PC-3 (cell line): ENCODE measurements at regions not wholly inside any gene's neighbourhood (a gene's known extent, or its start where the extent isn't known, plus 50 kb on each side); places are given as distances from the start of the nearest gene placed in this dataset.

Source experiments
- ATAC-seq: fragments of 200-7000 bp; cut with Tn5 transposase; 2 replicates; pipeline ENCODE4 v1.9.1; 2020; ENCODE audit warnings: mild to moderate bottlenecking, moderate library complexity
- BruUV-seq: library from RNA; stranded (reverse); fragments of 400-500 nt; replicated peaks from 2 replicates; lab custom pipeline; 2021; lab: Mats Ljungman, UMichigan
- CTCF ChIA-PET: fragments of 300-600 bp; sonication (Branson Sonifier 250); formaldehyde crosslinking; loops from one replicate; lab custom pipeline; 2022; ENCODE audit warnings: antibody characterized with exemption; lab: Charles Lee
- POLR2A ChIA-PET: fragments of 300-600 bp; sonication (Branson Sonifier 250); formaldehyde crosslinking; loops from one replicate; lab custom pipeline; 2022; ENCODE audit warnings: antibody characterized with exemption; ENCODE audit not compliant: unreplicated experiment; lab: Charles Lee
- DNase-seq: peaks from one replicate; pipeline ENCODE4 v3.0.0-alpha.2; 2015
- H2AFZ ChIP-seq: fragments of 300-600 bp; sonication (generic); 2 replicates; pipeline ENCODE4 v1.6.0; 2016; ENCODE audit warnings: antibody characterized with exemption, low read length
- H3F3A ChIP-seq: fragments of 300-600 bp; sonication (generic); one replicate; pipeline ENCODE4 v1.6.0; 2017; ENCODE audit warnings: antibody characterized with exemption, low read length, control low read depth, mild to moderate bottlenecking; ENCODE audit not compliant: unreplicated experiment
- H3K27ac ChIP-seq: fragments of 300-600 bp; sonication (generic); 2 replicates; pipeline ENCODE4 v1.5.1; 2016; ENCODE audit warnings: mild to moderate bottlenecking, low read length
- H3K27me3 ChIP-seq: fragments of 300-600 bp; sonication (generic); 2 replicates; pipeline ENCODE4 v1.6.1; 2016; ENCODE audit warnings: low read length, mixed read lengths
- H3K36me3 ChIP-seq: fragments of 300-600 bp; sonication (generic); 2 replicates; pipeline ENCODE4 v1.6.1; 2016; ENCODE audit warnings: low read depth, mixed run types, low read length, mixed read lengths
- H3K4me1 ChIP-seq: fragments of 300-600 bp; sonication (generic); 2 replicates; pipeline ENCODE4 v1.5.1; 2016; ENCODE audit warnings: low read length; ENCODE audit not compliant: insufficient read depth
- H3K4me2 ChIP-seq: fragments of 300-600 bp; sonication (generic); 2 replicates; pipeline ENCODE4 v1.6.0; 2016; ENCODE audit warnings: low read length
- H3K4me3 ChIP-seq: fragments of 300-600 bp; sonication (generic); 2 replicates; pipeline ENCODE4 v1.5.1; 2016; ENCODE audit warnings: mild to moderate bottlenecking, low read length, mixed read lengths
- H3K79me2 ChIP-seq: fragments of 300-600 bp; sonication (generic); 2 replicates; pipeline ENCODE4 v1.6.1; 2017; ENCODE audit warnings: low read length, mixed read lengths
- H3K9ac ChIP-seq: fragments of 300-600 bp; sonication (generic); 2 replicates; pipeline ENCODE4 v1.6.0; 2016; ENCODE audit warnings: mild to moderate bottlenecking, low read length
- H3K9me2 ChIP-seq: fragments of 300-600 bp; sonication (generic); replicated peaks from 2 replicates; pipeline ENCODE4 v1.6.1; 2016; ENCODE audit warnings: mixed run types, low read length, mixed read lengths
- H3K9me3 ChIP-seq: fragments of 300-600 bp; sonication (generic); 2 replicates; pipeline ENCODE4 v1.6.1; 2016; ENCODE audit warnings: low read length, mixed read lengths
- H4K20me1 ChIP-seq: fragments of 300-600 bp; sonication (generic); 2 replicates; pipeline ENCODE4 v1.6.1; 2016; ENCODE audit warnings: low read length, mixed read lengths
- CTCF ChIP-seq: fragments of 300-600 bp; sonication (generic); conservative IDR thresholded peaks from 2 replicates; pipeline ENCODE4 v1.5.1; 2017; ENCODE audit warnings: antibody characterized with exemption, low read depth, mild to moderate bottlenecking, low read length
- EZH2 ChIP-seq: fragments of 300-600 bp; sonication (generic); IDR thresholded peaks from one replicate; pipeline ENCODE4 v1.6.1; 2017; ENCODE audit warnings: antibody characterized with exemption, mild to moderate bottlenecking, low read length; ENCODE audit not compliant: unreplicated experiment
- EZH2phosphoT487 ChIP-seq: fragments of 300-600 bp; sonication (generic); IDR thresholded peaks from 2 replicates; pipeline ENCODE4 v1.6.1; 2018; ENCODE audit warnings: mild to moderate bottlenecking, antibody characterized with exemption, low read length, borderline replicate concordance
- intact Hi-C: fragments of 100-400 bp; cut with micrococcal nuclease; formaldehyde crosslinking; loops from 2 replicates; pipeline ENCODE4 v1.9.0; 2023

GRCh38 chr7:31448649-31449048, 65.2 kb upstream of the ITPRID1 start:
- ATAC-seq (no peak), DNase-seq (no peak)
- Histone ChIP-seq H3K4me1 (no peaks in the 10 kb centered on the region), H3F3A (no peaks in the 10 kb centered on the region), H3K4me2 (no peak overlapping the region), H3K79me2 (no peaks in the 10 kb centered on the region), H3K9me3 (no peaks in the 10 kb centered on the region), H3K36me3 (no peaks in the 10 kb centered on the region), H3K27me3 (peaks cover 20% of the 10 kb centered on the region), H3K27ac (no peak overlapping the region), H3K4me3 (no peak overlapping the region), H3K9me2 (no peaks in the 10 kb centered on the region), H4K20me1 (no peaks in the 10 kb centered on the region), H2AFZ (no peak overlapping the region), H3K9ac (no peak overlapping the region)
- CTCF ChIA-PET, result no interaction called here
- no TSS peak for BruUV-seq
- POLR2A ChIA-PET, result no interaction called here
- TF ChIP-seq EZH2phosphoT487, result no peak
- TF ChIP-seq CTCF, result no peak
- TF ChIP-seq EZH2, result no peak
- intact Hi-C loops, result no loop called here

GRCh38 chr7:31455844-31456243, 58.0 kb upstream of the ITPRID1 start:
- BruUV-seq, result no TSS peak
- Histone ChIP-seq H3K4me2 (no peak overlapping the region), H3K4me1 (no peaks in the 10 kb centered on the region), H3K4me3 (no peak overlapping the region), H3K79me2 (no peaks in the 10 kb centered on the region), H3K9me2 (no peaks in the 10 kb centered on the region), H2AFZ (no peak overlapping the region), H4K20me1 (no peaks in the 10 kb centered on the region), H3K27ac (no peak overlapping the region), H3K9ac (no peak overlapping the region), H3K36me3 (no peaks in the 10 kb centered on the region), H3K9me3 (no peaks in the 10 kb centered on the region), H3K27me3 (peaks cover 56% of the 10 kb centered on the region), H3F3A (no peaks in the 10 kb centered on the region)
- ATAC-seq, result no peak
- intact Hi-C loops, result no loop called here
- DNase-seq, result no peak
- CTCF ChIA-PET, result interaction anchor here (1.0 kb wide), 1 partner anchor 12 kb away, joined by 4 read pairs; no protein-coding TSS in a partner anchor
- POLR2A ChIA-PET, result no interaction called here
- no peak for TF ChIP-seq EZH2
- no peak for TF ChIP-seq EZH2phosphoT487
- TF ChIP-seq CTCF, result no peak

GRCh38 chr7:31456646-31457368, 57.1 kb upstream of the ITPRID1 start:
- POLR2A ChIA-PET, result no interaction called here
- intact Hi-C loops, result no loop called here
- H3K9me2 ChIP-seq, result no peaks in the 10 kb centered on the region
- H3K9ac ChIP-seq, result no peak overlapping the region
- H3K79me2 ChIP-seq, result no peaks in the 10 kb centered on the region
- H3K36me3 ChIP-seq, result no peaks in the 10 kb centered on the region
- no peak overlapping the region for H3K27ac ChIP-seq
- no peak overlapping the region for H3K4me2 ChIP-seq
- no peaks in the 10 kb centered on the region for H3F3A ChIP-seq
- no TSS peak for BruUV-seq
- H2AFZ ChIP-seq, result no peak overlapping the region
- ATAC-seq, result no peak
- TF ChIP-seq EZH2phosphoT487, result no peak
- TF ChIP-seq CTCF, result no peak
- no peak for TF ChIP-seq EZH2
- DNase-seq, result no peak
- H4K20me1 ChIP-seq, result no peaks in the 10 kb centered on the region
- H3K9me3 ChIP-seq, result no peaks in the 10 kb centered on the region
- H3K4me1 ChIP-seq, result no peaks in the 10 kb centered on the region
- CTCF ChIA-PET, result no interaction called here
- no peak overlapping the region for H3K4me3 ChIP-seq
- peaks cover 62% of the 10 kb centered on the region for H3K27me3 ChIP-seq
